ENCODE measurements at regions not wholly inside any gene's neighbourhood (a gene's known extent, or its start where the extent isn't known, plus 50 kb on each side); places are given as distances from the start of the nearest gene placed in this dataset.

DNA sequence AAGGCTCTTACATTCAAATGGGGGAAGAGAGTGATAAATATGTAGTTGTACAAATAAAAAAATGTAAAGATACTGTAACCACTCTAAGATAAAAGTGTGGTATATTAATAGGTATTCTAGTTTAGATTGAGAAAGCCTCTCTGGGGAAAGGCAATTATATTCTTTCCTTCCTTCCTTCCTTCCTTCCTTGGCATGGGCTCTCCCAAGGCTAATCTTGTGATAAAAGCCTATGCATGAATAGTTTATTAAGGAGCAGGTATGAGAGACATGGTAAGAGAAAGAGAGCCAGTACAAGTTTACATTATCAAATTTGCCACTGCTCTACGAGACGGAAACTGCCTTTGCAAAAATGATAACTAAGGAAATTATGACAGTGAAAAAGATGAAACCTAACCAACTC, 588.8 kb downstream of the PRELID2 start:
- ChIA-PET POLR2A (ENCODE audit: low non-redundant PET) (no interaction called here), CTCF (no interaction called here)
- H3K27ac ChIP-seq, result no peak overlapping the region
- no peak for DNase-seq (ENCODE audit: low spot score)
- TF ChIP-seq, protein P1, sequence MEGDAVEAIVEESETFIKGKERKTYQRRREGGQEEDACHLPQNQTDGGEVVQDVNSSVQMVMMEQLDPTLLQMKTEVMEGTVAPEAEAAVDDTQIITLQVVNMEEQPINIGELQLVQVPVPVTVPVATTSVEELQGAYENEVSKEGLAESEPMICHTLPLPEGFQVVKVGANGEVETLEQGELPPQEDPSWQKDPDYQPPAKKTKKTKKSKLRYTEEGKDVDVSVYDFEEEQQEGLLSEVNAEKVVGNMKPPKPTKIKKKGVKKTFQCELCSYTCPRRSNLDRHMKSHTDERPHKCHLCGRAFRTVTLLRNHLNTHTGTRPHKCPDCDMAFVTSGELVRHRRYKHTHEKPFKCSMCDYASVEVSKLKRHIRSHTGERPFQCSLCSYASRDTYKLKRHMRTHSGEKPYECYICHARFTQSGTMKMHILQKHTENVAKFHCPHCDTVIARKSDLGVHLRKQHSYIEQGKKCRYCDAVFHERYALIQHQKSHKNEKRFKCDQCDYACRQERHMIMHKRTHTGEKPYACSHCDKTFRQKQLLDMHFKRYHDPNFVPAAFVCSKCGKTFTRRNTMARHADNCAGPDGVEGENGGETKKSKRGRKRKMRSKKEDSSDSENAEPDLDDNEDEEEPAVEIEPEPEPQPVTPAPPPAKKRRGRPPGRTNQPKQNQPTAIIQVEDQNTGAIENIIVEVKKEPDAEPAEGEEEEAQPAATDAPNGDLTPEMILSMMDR (conservative IDR thresholded peaks at IDR 0.05; ENCODE audit: low read depth), result no peak

DNA sequence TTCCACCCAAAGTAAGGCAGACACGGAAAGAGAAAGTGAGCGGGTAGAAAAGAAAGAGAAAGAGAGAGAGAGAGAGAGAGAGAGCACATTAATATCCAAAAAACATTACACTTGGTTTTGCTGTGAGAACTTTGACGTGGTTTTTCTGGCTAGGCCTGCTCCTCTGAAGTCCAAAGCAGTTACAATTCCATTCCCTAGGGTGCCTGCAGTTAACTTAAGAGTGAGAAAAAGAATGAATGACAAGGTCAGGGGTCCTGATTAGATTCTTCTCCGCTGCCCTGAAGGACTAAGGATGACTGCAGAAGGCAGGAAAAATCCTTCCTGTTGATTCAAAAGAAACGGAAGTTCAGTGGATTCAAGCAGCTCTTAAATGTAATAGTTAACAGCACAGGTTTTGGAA, 589.8 kb downstream of the PRELID2 start:
- ChIA-PET POLR2A (ENCODE audit: low non-redundant PET) (no interaction called here), CTCF (no interaction called here)
- TF ChIP-seq, protein P1 (conservative IDR thresholded peaks at IDR 0.05; ENCODE audit: low read depth), result no peak
- DNase-seq (ENCODE audit: low spot score), result no peak
- no peak overlapping the region for H3K27ac ChIP-seq

DNA sequence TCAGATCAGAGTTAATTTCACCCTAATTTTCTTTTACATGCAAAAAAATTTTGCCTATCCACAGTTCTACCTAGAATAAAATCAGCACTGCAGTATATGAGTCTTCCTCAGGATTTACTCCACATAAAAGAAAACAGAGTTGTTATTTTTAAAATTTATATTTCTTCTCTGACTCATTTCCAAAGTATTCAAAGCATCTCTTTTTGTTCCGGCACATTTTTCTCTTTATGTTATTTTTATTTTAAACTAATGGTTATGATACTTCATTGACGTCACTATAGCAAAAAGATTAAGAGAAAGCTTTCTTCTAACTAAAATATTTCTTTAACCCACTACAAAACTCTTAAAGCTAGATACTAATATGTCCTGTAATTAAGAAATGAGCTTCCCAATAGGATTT, 590.4 kb downstream of the PRELID2 start:
- peak; percentile 11 for DNase-seq (ENCODE audit: low spot score)
- ChIA-PET POLR2A (ENCODE audit: low non-redundant PET) (no interaction called here), CTCF (no interaction called here)
- TF ChIP-seq, protein P1 (conservative IDR thresholded peaks at IDR 0.05; ENCODE audit: low read depth), result no peak
- no peak overlapping the region for H3K27ac ChIP-seq

DNA sequence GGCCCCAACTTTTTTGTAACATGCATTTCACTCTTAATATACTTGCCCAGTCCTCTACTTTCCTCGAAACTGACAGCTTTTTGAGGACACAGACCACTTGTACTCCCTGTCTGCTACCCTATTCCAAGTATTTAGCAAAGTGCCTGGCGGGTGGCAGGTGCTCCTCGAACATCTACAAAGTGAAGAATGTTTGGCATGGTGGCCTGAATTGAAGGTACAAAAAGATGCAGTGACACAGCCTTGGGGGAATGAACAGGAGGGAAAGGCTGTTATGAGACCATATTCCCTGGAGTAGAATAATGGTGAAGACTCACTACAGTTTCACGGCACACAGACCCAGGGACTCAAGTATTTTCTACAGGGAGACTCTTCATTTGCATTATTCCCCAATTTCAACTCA, 590.9 kb downstream of the PRELID2 start:
- CTCF ChIA-PET, result no interaction called here
- H3K27ac ChIP-seq, result no peak overlapping the region
- POLR2A ChIA-PET (ENCODE audit: low non-redundant PET), result no interaction called here
- TF ChIP-seq, protein P1 (conservative IDR thresholded peaks at IDR 0.05; ENCODE audit: low read depth), result no peak
- DNase-seq (ENCODE audit: low spot score), result no peak

DNA sequence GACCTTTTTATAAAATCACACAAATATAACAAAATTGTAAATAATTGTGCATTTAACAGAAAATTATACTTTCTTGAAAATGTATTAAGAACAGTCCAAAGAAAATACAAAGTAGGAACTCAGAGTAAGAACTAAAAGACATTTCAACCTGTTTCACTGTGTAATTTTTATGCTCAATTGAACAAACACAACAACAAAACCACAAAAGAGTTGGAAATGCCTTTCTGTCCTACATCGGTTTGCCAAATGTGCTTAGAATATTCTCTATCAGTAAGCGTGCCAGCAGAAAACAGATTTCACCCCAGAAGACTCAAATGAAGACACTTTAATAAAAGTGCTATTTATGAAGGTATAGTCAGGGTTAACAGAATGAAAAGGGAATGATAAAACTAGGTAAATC, 592.1 kb downstream of the PRELID2 start:
- no peak overlapping the region for H3K27ac ChIP-seq
- POLR2A ChIA-PET (ENCODE audit: low non-redundant PET), result no interaction called here
- TF ChIP-seq, protein P1 (conservative IDR thresholded peaks at IDR 0.05; ENCODE audit: low read depth), result no peak
- CTCF ChIA-PET, result no interaction called here
- no peak for DNase-seq (ENCODE audit: low spot score)

DNA sequence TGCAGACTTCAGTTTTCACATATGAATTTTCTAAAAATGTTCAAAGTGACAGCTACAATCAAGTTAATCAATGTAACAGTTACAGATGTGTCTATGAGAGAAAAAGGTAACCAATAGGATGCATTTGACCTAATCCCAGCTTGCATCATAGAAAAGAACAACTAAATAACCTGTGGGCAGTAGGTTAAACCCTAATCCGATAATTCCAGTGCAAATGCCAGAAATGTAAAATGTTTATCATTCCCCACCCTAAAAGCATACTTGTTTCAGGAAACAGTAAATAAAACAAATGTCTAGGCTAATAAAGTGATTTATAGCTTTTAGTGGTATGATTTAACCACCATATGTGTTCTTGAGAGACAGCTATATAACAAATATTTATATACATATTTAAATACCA, 592.6 kb downstream of the PRELID2 start:
- H3K27ac ChIP-seq, result no peak overlapping the region
- POLR2A ChIA-PET (ENCODE audit: low non-redundant PET), result no interaction called here
- CTCF ChIA-PET, result no interaction called here
- DNase-seq (ENCODE audit: low spot score), result no peak
- TF ChIP-seq, protein P1 (conservative IDR thresholded peaks at IDR 0.05; ENCODE audit: low read depth), result no peak

DNA sequence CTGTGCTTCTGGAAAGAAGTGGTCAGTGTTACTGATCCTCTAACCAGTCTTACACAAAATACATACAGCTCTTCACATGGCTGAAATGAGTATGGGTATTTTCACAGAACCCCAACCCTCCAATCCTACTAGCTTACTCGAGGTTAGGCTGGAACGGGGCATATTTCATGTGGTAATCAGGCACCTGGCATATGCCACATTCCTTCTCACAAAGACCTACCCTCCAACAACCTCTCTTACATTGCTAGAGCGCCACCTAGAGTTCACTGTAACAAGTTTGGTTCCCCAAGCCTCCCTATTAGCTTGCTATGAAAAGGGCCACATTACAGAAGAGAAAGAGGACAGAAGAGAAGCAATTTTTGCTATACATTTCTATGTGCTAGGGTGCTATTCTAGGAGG, 597.3 kb downstream of the PRELID2 start:
- POLR2A ChIA-PET (ENCODE audit: low non-redundant PET), result no interaction called here
- peak; percentile 30 for DNase-seq (ENCODE audit: low spot score)
- CTCF ChIA-PET, result interaction anchor here (0.6 to 0.7 kb wide), 3 partner anchors 45 to 174 kb away, joined by 3 to 4 read pairs (median 3); no protein-coding TSS in a partner anchor
- TF ChIP-seq, protein P1 (conservative IDR thresholded peaks at IDR 0.05; ENCODE audit: low read depth), result peak; percentile 33
- no peak overlapping the region for H3K27ac ChIP-seq

Measured in RWPE1 (cell line).